HUES6 (cell line): ENCODE measurements at regions not wholly inside any gene's neighbourhood (a gene's known extent, or its start where the extent isn't known, plus 50 kb on each side); places are given as distances from the start of the nearest gene placed in this dataset.

ENCODE experiments used
- H3K27ac ChIP-seq: 2 replicates; pipeline ENCODE4 v1.7.0; 2013; ENCODE audit warnings: low read depth, mild to moderate bottlenecking, low read length, inconsistent platforms
- H3K27me3 ChIP-seq: 2 replicates; pipeline ENCODE4 v1.6.1; 2013; ENCODE audit warnings: low read length; ENCODE audit not compliant: control insufficient read depth, insufficient read depth
- H3K36me3 ChIP-seq: 2 replicates; pipeline ENCODE4 v1.6.1; 2013; ENCODE audit warnings: low read length; ENCODE audit not compliant: control insufficient read depth, insufficient read depth
- H3K4me1 ChIP-seq: 2 replicates; pipeline ENCODE4 v1.6.1; 2013; ENCODE audit warnings: low read length; ENCODE audit not compliant: control insufficient read depth, insufficient read depth
- H3K4me3 ChIP-seq: 2 replicates; pipeline ENCODE4 v1.5.1; 2013; ENCODE audit warnings: low read depth, low read length
- H3K9ac ChIP-seq: one replicate; pipeline ENCODE4 v1.6.1; 2013; ENCODE audit warnings: mild to moderate bottlenecking, low read length
- H3K9me3 ChIP-seq: 2 replicates; pipeline ENCODE4 v1.6.1; 2013; ENCODE audit warnings: low read depth, low read length; ENCODE audit not compliant: control insufficient read depth, insufficient read depth

- Histone ChIP-seq H3K36me3 (no peaks in the 10 kb centered on the region), H3K27ac (no peak overlapping the region), H3K9me3 (peaks cover 7% of the 10 kb centered on the region; the same call in 1 of the 2 replicates), H3K9ac (no peak overlapping the region), H3K4me3 (no peak overlapping the region), H3K4me1 (peaks cover 3% of the 10 kb centered on the region; the same call in 1 of the 2 replicates), H3K27me3 (no peaks in the 10 kb centered on the region)
These were observed 168.0 kb upstream of the ALKAL2 start for GRCh38 chr2:455913-456312.

GRCh38 chr2:455015-455705 lies 167.3 kb upstream of the ALKAL2 start:
- Histone ChIP-seq H3K4me3 (no peak overlapping the region), H3K4me1 (peaks cover 3% of the 10 kb centered on the region; the same call in 1 of the 2 replicates), H3K27ac (no peak overlapping the region), H3K36me3 (no peaks in the 10 kb centered on the region), H3K9me3 (peaks cover 7% of the 10 kb centered on the region; the same call in 1 of the 2 replicates), H3K9ac (no peak overlapping the region), H3K27me3 (no peaks in the 10 kb centered on the region)

GRCh38 chr2:453132-453531 lies 165.2 kb upstream of the ALKAL2 start:
- Histone ChIP-seq H3K27ac (no peak overlapping the region), H3K27me3 (no peaks in the 10 kb centered on the region), H3K9me3 (peaks cover 7% of the 10 kb centered on the region; the same call in 1 of the 2 replicates), H3K9ac (no peak overlapping the region), H3K4me3 (no peak overlapping the region), H3K4me1 (peaks cover 8% of the 10 kb centered on the region; the same call in 1 of the 2 replicates), H3K36me3 (no peaks in the 10 kb centered on the region)

- H3K4me1 ChIP-seq: peaks cover 6% of the 10 kb centered on the region; the same call in 1 of the 2 replicates
- no peaks in the 10 kb centered on the region for H3K36me3 ChIP-seq
- no peak overlapping the region for H3K27ac ChIP-seq
- peaks cover 7% of the 10 kb centered on the region; the same call in 1 of the 2 replicates for H3K9me3 ChIP-seq
- no peak overlapping the region for H3K4me3 ChIP-seq
- H3K27me3 ChIP-seq: no peaks in the 10 kb centered on the region
- H3K9ac ChIP-seq: no peak overlapping the region
These were observed 163.6 kb upstream of the ALKAL2 start for GRCh38 chr2:451495-451894.

GRCh38 chr2:449246-450067 lies 161.6 kb upstream of the ALKAL2 start:
- no peak overlapping the region for H3K9ac ChIP-seq
- H3K27me3 ChIP-seq: no peaks in the 10 kb centered on the region
- H3K4me3 ChIP-seq: no peak overlapping the region
- H3K9me3 ChIP-seq: peaks cover 7% of the 10 kb centered on the region; the same call in 1 of the 2 replicates
- no peak overlapping the region for H3K27ac ChIP-seq
- H3K36me3 ChIP-seq: no peaks in the 10 kb centered on the region
- H3K4me1 ChIP-seq: peaks cover 6% of the 10 kb centered on the region; the same call in 1 of the 2 replicates

- H3K9ac ChIP-seq: no peak overlapping the region
- peaks cover 7% of the 10 kb centered on the region; the same call in 1 of the 2 replicates for H3K9me3 ChIP-seq
- H3K36me3 ChIP-seq: no peaks in the 10 kb centered on the region
- no peak overlapping the region for H3K4me3 ChIP-seq
- no peak overlapping the region for H3K27ac ChIP-seq
- H3K4me1 ChIP-seq: peaks cover 6% of the 10 kb centered on the region; the same call in 1 of the 2 replicates
- H3K27me3 ChIP-seq: no peaks in the 10 kb centered on the region
These were observed 160.2 kb upstream of the ALKAL2 start for GRCh38 chr2:447902-448665.

GRCh38 chr2:446963-447530 lies 159.2 kb upstream of the ALKAL2 start:
- no peaks in the 10 kb centered on the region for H3K27me3 ChIP-seq
- H3K9me3 ChIP-seq: peaks cover 5% of the 10 kb centered on the region; the same call in 1 of the 2 replicates
- H3K27ac ChIP-seq: no peak overlapping the region
- peaks cover 6% of the 10 kb centered on the region; the same call in 1 of the 2 replicates for H3K4me1 ChIP-seq
- H3K9ac ChIP-seq: no peak overlapping the region
- H3K4me3 ChIP-seq: no peak overlapping the region
- no peaks in the 10 kb centered on the region for H3K36me3 ChIP-seq

GRCh38 chr2:446303-446874 lies 158.5 kb upstream of the ALKAL2 start:
- Histone ChIP-seq H3K36me3 (no peaks in the 10 kb centered on the region), H3K9ac (no peak overlapping the region), H3K4me1 (peaks cover 6% of the 10 kb centered on the region; the same call in 1 of the 2 replicates)

GRCh38 chr2:445896-446295 lies 158.0 kb upstream of the ALKAL2 start:
- no peak overlapping the region for H3K27ac ChIP-seq
- no peaks in the 10 kb centered on the region for H3K36me3 ChIP-seq
- H3K4me1 ChIP-seq: peaks cover 6% of the 10 kb centered on the region; the same call in 1 of the 2 replicates
- no peaks in the 10 kb centered on the region for H3K9me3 ChIP-seq
- H3K4me3 ChIP-seq: no peak overlapping the region
- H3K27me3 ChIP-seq: no peaks in the 10 kb centered on the region
- H3K9ac ChIP-seq: no peak overlapping the region

More at GRCh38 chr2:446303-446874, 158.5 kb upstream of the ALKAL2 start:
- Histone ChIP-seq H3K4me3 (no peak overlapping the region), H3K27me3 (no peaks in the 10 kb centered on the region), H3K9me3 (no peaks in the 10 kb centered on the region), H3K27ac (no peak overlapping the region)
